ENCODE measurements at regions not wholly inside any gene's neighbourhood (a gene's known extent, or its start where the extent isn't known, plus 50 kb on each side); places are given as distances from the start of the nearest gene placed in this dataset.

- H3K9me3 Mint-ChIP-seq (ENCODE audit: low read depth, unreplicated experiment), result no peaks in the 10 kb centered on the region
Observed at GRCh38 chr6:156510242-156510641, 266.9 kb upstream of the ARID1B start.

GRCh38 chr6:156509496-156509895, 267.7 kb upstream of the ARID1B start:
- DNase-seq, result no peak
- Mint-ChIP-seq H3K9me3 (ENCODE audit: low read depth, unreplicated experiment) (no peaks in the 10 kb centered on the region), H3K27me3 (ENCODE audit: unreplicated experiment) (peaks cover 12% of the 10 kb centered on the region), H3K4me3 (ENCODE audit: low read depth, unreplicated experiment) (no peak overlapping the region), H3K36me3 (ENCODE audit: insufficient read depth, unreplicated experiment) (no peaks in the 10 kb centered on the region), H3K27ac (ENCODE audit: unreplicated experiment) (no peak overlapping the region), H3K4me1 (ENCODE audit: low read depth, unreplicated experiment) (no peaks in the 10 kb centered on the region)
- CTCF ChIA-PET, result no interaction called here
- BruUV-seq (replicated peaks), result no TSS peak
- intact Hi-C loops (cut with micrococcal nuclease; ENCODE audit: unreplicated experiment), result no loop called here
- TF ChIP-seq, protein P1, sequence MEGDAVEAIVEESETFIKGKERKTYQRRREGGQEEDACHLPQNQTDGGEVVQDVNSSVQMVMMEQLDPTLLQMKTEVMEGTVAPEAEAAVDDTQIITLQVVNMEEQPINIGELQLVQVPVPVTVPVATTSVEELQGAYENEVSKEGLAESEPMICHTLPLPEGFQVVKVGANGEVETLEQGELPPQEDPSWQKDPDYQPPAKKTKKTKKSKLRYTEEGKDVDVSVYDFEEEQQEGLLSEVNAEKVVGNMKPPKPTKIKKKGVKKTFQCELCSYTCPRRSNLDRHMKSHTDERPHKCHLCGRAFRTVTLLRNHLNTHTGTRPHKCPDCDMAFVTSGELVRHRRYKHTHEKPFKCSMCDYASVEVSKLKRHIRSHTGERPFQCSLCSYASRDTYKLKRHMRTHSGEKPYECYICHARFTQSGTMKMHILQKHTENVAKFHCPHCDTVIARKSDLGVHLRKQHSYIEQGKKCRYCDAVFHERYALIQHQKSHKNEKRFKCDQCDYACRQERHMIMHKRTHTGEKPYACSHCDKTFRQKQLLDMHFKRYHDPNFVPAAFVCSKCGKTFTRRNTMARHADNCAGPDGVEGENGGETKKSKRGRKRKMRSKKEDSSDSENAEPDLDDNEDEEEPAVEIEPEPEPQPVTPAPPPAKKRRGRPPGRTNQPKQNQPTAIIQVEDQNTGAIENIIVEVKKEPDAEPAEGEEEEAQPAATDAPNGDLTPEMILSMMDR (IDR thresholded peaks at IDR 0.05; ENCODE audit: unreplicated experiment), result no peak

More at GRCh38 chr6:156510242-156510641, 266.9 kb upstream of the ARID1B start:
- intact Hi-C loops (cut with micrococcal nuclease; ENCODE audit: unreplicated experiment), result no loop called here
- Mint-ChIP-seq H3K4me1 (ENCODE audit: low read depth, unreplicated experiment) (no peaks in the 10 kb centered on the region), H3K27me3 (ENCODE audit: unreplicated experiment) (peaks cover 12% of the 10 kb centered on the region), H3K4me3 (ENCODE audit: low read depth, unreplicated experiment) (no peak overlapping the region), H3K36me3 (ENCODE audit: insufficient read depth, unreplicated experiment) (no peaks in the 10 kb centered on the region), H3K27ac (ENCODE audit: unreplicated experiment) (no peak overlapping the region)
- BruUV-seq (replicated peaks), result no TSS peak
- TF ChIP-seq, protein P1 (IDR thresholded peaks at IDR 0.05; ENCODE audit: unreplicated experiment), result no peak
- CTCF ChIA-PET, result no interaction called here
- DNase-seq, result no peak

DNA sequence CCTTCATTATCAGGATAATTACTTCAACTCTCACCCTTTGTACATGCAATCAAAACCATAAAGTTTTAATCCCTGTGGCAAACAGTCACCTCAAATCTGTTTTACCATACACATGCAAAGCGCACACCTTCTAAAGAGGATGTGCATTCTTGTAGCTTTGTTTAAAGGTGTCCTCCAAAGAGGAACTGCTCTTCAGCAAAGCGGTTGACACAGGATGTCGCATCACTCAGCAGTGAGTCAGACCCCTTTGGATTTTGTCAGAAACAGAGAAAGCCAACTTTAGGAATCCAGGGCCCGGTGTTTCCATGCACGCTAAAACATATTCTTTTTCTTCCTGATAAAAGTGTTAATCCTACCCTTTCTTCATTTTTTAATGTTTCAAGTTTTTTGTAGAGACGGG, 268.3 kb upstream of the ARID1B start:
- Mint-ChIP-seq H3K4me3 (ENCODE audit: low read depth, unreplicated experiment) (no peak overlapping the region), H3K4me1 (ENCODE audit: low read depth, unreplicated experiment) (no peaks in the 10 kb centered on the region), H3K36me3 (ENCODE audit: insufficient read depth, unreplicated experiment) (no peaks in the 10 kb centered on the region), H3K9me3 (ENCODE audit: low read depth, unreplicated experiment) (no peaks in the 10 kb centered on the region), H3K27me3 (ENCODE audit: unreplicated experiment) (peaks cover 12% of the 10 kb centered on the region), H3K27ac (ENCODE audit: unreplicated experiment) (no peak overlapping the region)
- no TSS peak for BruUV-seq (replicated peaks)
- DNase-seq, result no peak
- intact Hi-C loops (cut with micrococcal nuclease; ENCODE audit: unreplicated experiment), result no loop called here
- TF ChIP-seq, protein P1 (IDR thresholded peaks at IDR 0.05; ENCODE audit: unreplicated experiment), result no peak
- CTCF ChIA-PET, result no interaction called here

DNA sequence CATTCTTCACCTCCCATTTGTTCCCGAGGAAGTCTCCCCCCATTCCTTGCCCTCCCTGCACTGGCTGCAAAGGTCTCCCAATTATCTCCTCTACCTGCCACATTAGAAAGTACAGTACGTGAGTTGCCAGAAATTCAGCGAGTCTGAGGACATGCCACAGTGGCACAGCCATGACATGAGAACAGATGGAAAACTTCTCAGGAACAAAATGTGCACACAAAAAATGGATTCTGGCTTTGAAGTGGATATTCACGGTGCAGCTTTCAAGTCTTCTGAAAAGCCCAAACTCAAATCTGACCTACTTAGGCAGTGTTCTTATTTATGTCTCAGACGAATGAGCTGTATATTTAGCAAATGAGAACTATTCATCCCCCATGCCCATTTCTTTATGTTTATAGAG, 269.1 kb upstream of the ARID1B start:
- H3K27me3 Mint-ChIP-seq (ENCODE audit: unreplicated experiment), result peaks cover 12% of the 10 kb centered on the region
- no peak overlapping the region for H3K4me3 Mint-ChIP-seq (ENCODE audit: low read depth, unreplicated experiment)
- CTCF ChIA-PET, result no interaction called here
- BruUV-seq (replicated peaks), result no TSS peak
- intact Hi-C loops (cut with micrococcal nuclease; ENCODE audit: unreplicated experiment), result no loop called here
- H3K36me3 Mint-ChIP-seq (ENCODE audit: insufficient read depth, unreplicated experiment), result no peaks in the 10 kb centered on the region
- TF ChIP-seq, protein P1 (IDR thresholded peaks at IDR 0.05; ENCODE audit: unreplicated experiment), result no peak
- H3K27ac Mint-ChIP-seq (ENCODE audit: unreplicated experiment), result no peak overlapping the region
- no peaks in the 10 kb centered on the region for H3K4me1 Mint-ChIP-seq (ENCODE audit: low read depth, unreplicated experiment)
- no peak for DNase-seq
- H3K9me3 Mint-ChIP-seq (ENCODE audit: low read depth, unreplicated experiment), result no peaks in the 10 kb centered on the region
